Endodermal cell (in vitro differentiated cells): ENCODE measurements at regions not wholly inside any gene's neighbourhood (a gene's known extent, or its start where the extent isn't known, plus 50 kb on each side); places are given as distances from the start of the nearest gene placed in this dataset.

Experiments used
- DNase-seq: peaks from one replicate; pipeline ENCODE4 v3.0.0-alpha.2; 2017
- H3K27ac ChIP-seq: 2 replicates; pipeline ENCODE4 v1.5.1; 2013; ENCODE audit warnings: mild to moderate bottlenecking, low read depth, low read length, moderate library complexity
- H3K27me3 ChIP-seq: 2 replicates; pipeline ENCODE4 v1.6.1; 2013; ENCODE audit warnings: mild to moderate bottlenecking, low read length, moderate library complexity; ENCODE audit not compliant: insufficient read depth, control insufficient read depth, poor library complexity, severe bottlenecking
- H3K36me3 ChIP-seq: 2 replicates; pipeline ENCODE4 v1.7.0; 2013; ENCODE audit warnings: mild to moderate bottlenecking, low read length, moderate library complexity; ENCODE audit not compliant: control insufficient read depth, insufficient read depth
- H3K4me1 ChIP-seq: one replicate; pipeline ENCODE4 v1.7.0; 2013; ENCODE audit warnings: low read length; ENCODE audit not compliant: control insufficient read depth, insufficient read depth
- H3K4me3 ChIP-seq: 2 replicates; pipeline ENCODE4 v1.5.1; 2013; ENCODE audit warnings: mild to moderate bottlenecking, low read length, moderate library complexity
- H3K9ac ChIP-seq: 2 replicates; pipeline ENCODE4 v1.6.1; 2013; ENCODE audit warnings: mild to moderate bottlenecking, low read length, moderate library complexity; ENCODE audit not compliant: poor library complexity, severe bottlenecking; ENCODE audit errors: extremely low read depth
- H3K9me3 ChIP-seq: 2 replicates; pipeline ENCODE4 v1.6.1; 2013; ENCODE audit warnings: mild to moderate bottlenecking, low read length, moderate library complexity; ENCODE audit not compliant: control insufficient read depth
- H3K27ac Mint-ChIP-seq: 2 replicates; pipeline ENCODE4 v1.8.0; 2020; ENCODE audit warnings: mixed read lengths
- H3K27me3 Mint-ChIP-seq: 2 replicates; pipeline ENCODE4 v1.8.0; 2021; ENCODE audit warnings: mild to moderate bottlenecking, mixed read lengths; ENCODE audit not compliant: insufficient read depth
- H3K36me3 Mint-ChIP-seq: 2 replicates; pipeline ENCODE4 v1.8.0; 2020; ENCODE audit warnings: low read depth, mixed read lengths
- H3K4me1 Mint-ChIP-seq: 2 replicates; pipeline ENCODE4 v1.8.0; 2020; ENCODE audit warnings: mixed read lengths
- H3K4me3 Mint-ChIP-seq: 2 replicates; pipeline ENCODE4 v1.8.0; 2020; ENCODE audit warnings: mild to moderate bottlenecking, moderate library complexity, mixed read lengths
- H3K9me3 Mint-ChIP-seq: 2 replicates; pipeline ENCODE4 v1.8.0; 2020; ENCODE audit warnings: mild to moderate bottlenecking, mixed read lengths
- WGBS, 2 experiments: methylation state at CpG; one replicate each; pipeline versions ENCODE4 v1.1.5 to v1.1.7; 2013; ENCODE audit warnings: missing lambda C conversion rate in 2 of 2, mixed read lengths in 1 of 2; ENCODE audit not compliant: insufficient coverage in 1 of 2, insufficient read length in 1 of 2; 5-methylcytosine and 5-hydroxymethylcytosine counted together
- TF ChIP-seq, protein P1 (sequence below): fragments of 200-600 bp; sonication (generic); conservative IDR thresholded peaks from 2 replicates; pipeline ENCODE4 v1.5.0; 2021; ENCODE audit warnings: antibody characterized with exemption, mild to moderate bottlenecking

DNA sequence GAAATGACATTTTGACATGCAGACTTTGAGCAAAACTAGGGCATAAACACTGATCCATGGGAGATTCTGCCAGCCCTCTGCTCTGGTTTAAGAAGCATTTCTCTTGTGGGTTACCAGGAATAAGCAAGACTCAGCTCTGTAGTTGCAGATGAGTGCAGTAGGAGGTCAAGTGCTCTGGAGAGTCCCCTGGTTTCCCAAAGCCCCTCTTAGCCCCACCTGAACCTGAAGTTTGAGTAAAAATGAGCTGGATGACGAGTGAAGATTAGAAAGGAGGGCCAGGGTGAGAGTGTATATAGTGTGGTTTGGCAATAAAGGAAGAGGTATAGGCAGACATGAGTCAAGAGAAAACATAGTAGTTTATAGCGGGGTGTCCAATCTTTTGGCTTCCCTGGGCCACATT is 220.3 kb downstream of the ARL4A start:
- no peaks in the 10 kb centered on the region for H3K4me1 ChIP-seq
- Mint-ChIP-seq H3K27ac (no peak overlapping the region), H3K4me3 (no peak overlapping the region), H3K36me3 (no peaks in the 10 kb centered on the region), H3K9me3 (no peaks in the 10 kb centered on the region), H3K27me3 (no peaks in the 10 kb centered on the region), H3K4me1 (no peaks in the 10 kb centered on the region)
- H3K4me3 ChIP-seq: no peak overlapping the region
- no peaks in the 10 kb centered on the region for H3K36me3 ChIP-seq
- no peak overlapping the region for H3K9ac ChIP-seq
- DNase-seq: no peak
- no peak overlapping the region for H3K27ac ChIP-seq
- WGBS, 2 experiments: 87% methylated on average over 2 of the region's 2 CpGs; no CpG with 5 or more reads in 1 of the 2 experiments
- H3K9me3 ChIP-seq: no peaks in the 10 kb centered on the region
- H3K27me3 ChIP-seq: no peaks in the 10 kb centered on the region
- TF ChIP-seq, protein P1, sequence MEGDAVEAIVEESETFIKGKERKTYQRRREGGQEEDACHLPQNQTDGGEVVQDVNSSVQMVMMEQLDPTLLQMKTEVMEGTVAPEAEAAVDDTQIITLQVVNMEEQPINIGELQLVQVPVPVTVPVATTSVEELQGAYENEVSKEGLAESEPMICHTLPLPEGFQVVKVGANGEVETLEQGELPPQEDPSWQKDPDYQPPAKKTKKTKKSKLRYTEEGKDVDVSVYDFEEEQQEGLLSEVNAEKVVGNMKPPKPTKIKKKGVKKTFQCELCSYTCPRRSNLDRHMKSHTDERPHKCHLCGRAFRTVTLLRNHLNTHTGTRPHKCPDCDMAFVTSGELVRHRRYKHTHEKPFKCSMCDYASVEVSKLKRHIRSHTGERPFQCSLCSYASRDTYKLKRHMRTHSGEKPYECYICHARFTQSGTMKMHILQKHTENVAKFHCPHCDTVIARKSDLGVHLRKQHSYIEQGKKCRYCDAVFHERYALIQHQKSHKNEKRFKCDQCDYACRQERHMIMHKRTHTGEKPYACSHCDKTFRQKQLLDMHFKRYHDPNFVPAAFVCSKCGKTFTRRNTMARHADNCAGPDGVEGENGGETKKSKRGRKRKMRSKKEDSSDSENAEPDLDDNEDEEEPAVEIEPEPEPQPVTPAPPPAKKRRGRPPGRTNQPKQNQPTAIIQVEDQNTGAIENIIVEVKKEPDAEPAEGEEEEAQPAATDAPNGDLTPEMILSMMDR: no peak

DNA sequence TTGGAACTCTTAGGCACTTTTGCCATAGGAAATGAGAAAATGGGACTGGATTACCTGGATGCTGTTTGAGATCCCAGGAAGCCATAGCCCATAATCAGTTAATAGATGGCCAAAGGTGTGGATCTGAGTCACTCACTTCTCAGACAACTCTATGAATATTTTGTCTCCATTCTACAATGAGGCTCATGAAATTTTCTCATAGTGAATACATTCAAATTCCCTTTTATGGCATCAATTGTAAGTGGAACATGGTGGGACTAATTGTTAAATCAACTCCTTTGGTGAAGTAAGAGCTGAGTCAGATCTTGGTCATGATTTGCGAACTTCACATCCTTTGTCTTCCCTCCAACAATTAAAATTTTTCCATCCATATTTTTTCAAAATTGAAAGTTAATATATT is 222.1 kb downstream of the ARL4A start:
- no peak overlapping the region for H3K27ac Mint-ChIP-seq
- no peaks in the 10 kb centered on the region for H3K27me3 Mint-ChIP-seq
- Histone ChIP-seq H3K27me3 (no peaks in the 10 kb centered on the region), H3K4me3 (no peak overlapping the region), H3K36me3 (no peaks in the 10 kb centered on the region), H3K9ac (no peak overlapping the region), H3K9me3 (no peaks in the 10 kb centered on the region), H3K4me1 (no peaks in the 10 kb centered on the region), H3K27ac (no peak overlapping the region)
- no CpG with 5 or more reads among the region's 1 CpG for WGBS, 2 experiments
- no peak for DNase-seq
- H3K4me3 Mint-ChIP-seq: no peak overlapping the region
- no peaks in the 10 kb centered on the region for H3K9me3 Mint-ChIP-seq
- no peaks in the 10 kb centered on the region for H3K4me1 Mint-ChIP-seq
- TF ChIP-seq, protein P1: no peak
- H3K36me3 Mint-ChIP-seq: no peaks in the 10 kb centered on the region

DNA sequence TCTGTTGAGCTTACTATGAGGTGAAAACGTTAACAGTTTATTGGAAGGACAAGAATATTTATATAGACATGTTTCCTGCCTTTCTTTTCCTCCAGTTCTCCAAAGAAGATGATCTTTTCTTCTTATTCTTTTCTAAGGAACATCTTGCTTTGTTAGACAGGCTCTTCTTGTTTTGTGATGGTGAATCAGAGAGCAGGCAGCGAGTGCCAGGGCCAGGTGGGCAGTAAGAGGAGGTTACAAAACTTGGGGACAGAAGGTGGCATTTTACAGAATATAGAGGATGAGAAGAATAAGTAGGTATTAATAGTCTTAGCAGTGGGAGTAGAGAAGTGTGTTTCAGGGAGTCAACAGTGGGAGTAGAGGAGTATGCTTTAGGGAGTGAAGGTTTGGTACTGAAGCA is 223.6 kb downstream of the ARL4A start:
- TF ChIP-seq, protein P1: no peak
- H3K4me3 ChIP-seq: no peak overlapping the region
- H3K27ac ChIP-seq: no peak overlapping the region
- no peaks in the 10 kb centered on the region for H3K9me3 ChIP-seq
- no peak overlapping the region for H3K9ac ChIP-seq
- Mint-ChIP-seq H3K27me3 (no peaks in the 10 kb centered on the region), H3K9me3 (no peaks in the 10 kb centered on the region), H3K4me3 (no peak overlapping the region), H3K27ac (no peak overlapping the region), H3K36me3 (no peaks in the 10 kb centered on the region), H3K4me1 (no peaks in the 10 kb centered on the region)
- H3K4me1 ChIP-seq: no peaks in the 10 kb centered on the region
- DNase-seq: no peak
- no peaks in the 10 kb centered on the region for H3K27me3 ChIP-seq
- WGBS, 2 experiments: 90 to 100% methylated on average over 1 to 2 of the region's 2 CpGs
- H3K36me3 ChIP-seq: no peaks in the 10 kb centered on the region
